Stimulated activated CD4-positive, alpha-beta T cell treated with anti-CD3 and anti-CD28 coated beads, TNF-alpha, amount 100 ng/mL, for 4 hours (primary cell): ENCODE measurements at regions not wholly inside any gene's neighbourhood (a gene's known extent, or its start where the extent isn't known, plus 50 kb on each side); places are given as distances from the start of the nearest gene placed in this dataset.
A peak's percentile ranks its signal among the peaks of the same experiment; 100 is the strongest.
"Not testable (repeated sequence)": the region's sequence is repeated elsewhere in the genome, so short reads cannot be mapped to it uniquely, and the experiment has no call there.

ENCODE experiments used
- DNase-seq, 3 experiments: peaks; one replicate each; pipeline ENCODE4 v3.0.0-alpha.2; 2020; ENCODE audit warnings: low read depth in 3 of 3

DNA sequence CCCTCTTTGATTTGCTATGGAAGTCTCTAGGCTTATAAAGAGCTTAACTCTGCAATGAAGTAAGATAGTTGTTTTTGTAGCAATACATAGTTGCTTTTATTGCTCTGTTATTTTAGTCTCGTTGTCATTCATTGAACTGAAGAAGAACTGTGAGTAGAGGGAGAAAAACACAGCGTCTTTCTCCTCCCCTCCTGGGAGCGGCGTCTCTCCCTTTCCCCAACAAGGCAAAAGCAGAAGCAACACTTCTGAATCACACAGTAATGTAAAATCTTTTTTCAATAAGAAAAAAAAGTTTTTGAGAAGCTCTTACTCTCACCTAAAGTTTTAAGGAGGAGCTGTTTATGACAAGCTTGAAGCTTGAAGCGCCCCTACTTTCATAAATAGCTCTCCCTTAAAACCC lies 119.3 kb upstream of the SLC7A14 start:
- DNase-seq: no peak

- no peak for DNase-seq
These were observed 117.3 kb upstream of the SLC7A14 start for GRCh38 chr3:170703121-170703588.

- no peak for DNase-seq
These were observed 116.1 kb upstream of the SLC7A14 start for GRCh38 chr3:170701696-170702678.

- no peak for DNase-seq
These were observed 114.2 kb upstream of the SLC7A14 start for GRCh38 chr3:170700054-170700404.

DNA sequence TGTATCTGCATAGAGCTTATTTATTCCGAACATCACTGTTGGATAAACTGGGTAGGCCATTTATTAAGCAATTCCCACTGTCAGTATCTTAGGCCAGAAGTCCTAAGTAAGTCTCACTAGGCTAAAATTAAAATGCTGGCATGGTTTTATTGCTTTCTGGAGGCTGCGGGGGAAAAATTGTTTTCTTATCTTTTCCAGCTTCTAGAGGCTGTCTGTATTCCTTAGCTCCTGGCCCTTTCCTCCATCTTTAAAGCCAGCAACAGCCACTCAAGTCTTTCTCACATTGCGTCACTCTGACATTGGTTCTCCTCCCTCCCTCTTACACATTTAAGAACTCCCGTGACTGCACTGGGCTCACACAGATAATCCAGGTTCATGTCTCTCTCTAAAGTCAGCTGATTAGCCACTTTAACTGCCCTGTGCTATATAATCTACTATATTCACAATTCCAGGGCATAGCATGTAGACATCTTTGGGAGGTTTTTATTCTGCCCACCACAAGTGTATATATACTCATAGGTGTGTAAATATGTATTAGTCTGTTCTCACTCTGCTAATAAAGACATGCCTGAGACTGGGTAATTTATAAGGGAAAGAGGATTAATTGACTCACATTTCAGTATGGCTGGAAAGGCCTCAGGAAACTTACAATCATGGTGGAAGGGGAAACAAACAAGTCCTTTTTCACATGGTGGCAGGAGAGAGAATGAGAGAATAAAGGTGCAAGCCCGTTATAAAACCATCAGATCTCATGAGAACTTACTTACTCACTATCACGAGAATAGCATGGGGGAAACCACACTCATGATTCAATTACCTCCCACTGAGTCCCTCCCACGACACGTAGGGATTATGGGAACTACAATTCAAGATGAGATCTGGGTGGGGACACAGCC lies 113.5 kb upstream of the SLC7A14 start:
- DNase-seq: no peak

DNA sequence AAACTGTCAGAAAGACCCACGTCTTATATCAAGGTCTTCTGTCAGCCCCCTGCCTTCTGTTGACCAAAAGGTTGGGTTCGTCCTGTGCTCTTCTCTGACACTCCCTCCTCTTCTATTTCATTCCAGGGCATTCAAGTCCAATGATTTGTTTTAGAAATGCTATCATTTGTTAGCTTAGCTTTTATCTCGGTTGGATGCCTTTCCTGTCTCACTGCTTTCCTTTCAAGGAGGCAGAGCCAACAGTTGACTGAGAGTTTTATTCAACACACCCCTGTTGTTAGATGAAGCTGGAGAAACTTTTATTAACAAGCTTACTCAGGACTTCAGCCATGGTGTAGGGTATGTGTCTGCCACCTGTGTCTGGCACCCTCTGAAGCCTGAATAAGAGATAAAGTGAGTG lies 112.0 kb upstream of the SLC7A14 start:
- DNase-seq: no peak

DNA sequence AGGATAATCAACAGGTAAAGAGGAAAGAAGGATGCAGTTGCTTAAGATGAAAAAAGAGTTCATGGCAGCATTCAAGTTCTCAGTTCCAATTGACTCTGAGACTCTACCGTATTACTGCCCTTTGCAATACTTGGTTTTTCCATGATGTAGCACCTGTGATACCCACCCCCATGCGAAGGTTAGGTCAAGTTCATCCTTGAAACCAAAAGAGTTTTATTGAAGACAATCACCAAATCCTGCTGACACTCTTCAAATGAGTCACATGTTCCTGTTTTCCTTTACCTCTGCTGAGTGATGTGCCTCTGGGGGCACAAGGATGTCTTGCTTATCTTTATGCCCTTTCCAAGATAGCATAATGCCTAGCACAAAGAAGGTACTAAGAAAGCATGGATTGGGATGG lies 111.3 kb upstream of the SLC7A14 start:
- no peak for DNase-seq

DNA sequence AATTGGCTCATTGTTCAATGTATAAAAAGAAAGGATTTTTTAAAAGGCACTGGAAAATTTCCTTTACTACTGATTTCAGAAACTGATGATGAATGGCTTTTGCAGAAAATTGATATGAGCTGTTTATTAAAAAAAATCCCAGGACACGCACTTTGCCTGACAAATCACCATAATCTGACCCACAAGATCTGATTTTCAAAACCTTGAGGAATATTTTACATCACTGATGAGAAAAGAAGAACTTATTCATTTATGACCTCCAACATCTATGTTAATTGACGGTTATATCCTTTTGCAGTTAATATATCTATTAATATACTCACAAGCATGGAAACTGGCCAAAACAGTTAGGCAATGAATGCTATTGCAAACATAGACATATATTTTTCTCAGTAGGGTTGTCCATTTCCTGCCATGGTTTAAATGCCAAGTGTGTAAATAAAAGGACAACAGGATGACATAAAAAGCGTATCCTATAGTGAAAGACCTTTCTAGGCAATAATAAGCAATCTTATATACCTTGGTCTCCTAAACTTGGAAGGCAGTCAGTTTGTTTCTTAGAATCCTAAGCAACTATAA lies 109.7 kb upstream of the SLC7A14 start:
- DNase-seq: no peak

DNA sequence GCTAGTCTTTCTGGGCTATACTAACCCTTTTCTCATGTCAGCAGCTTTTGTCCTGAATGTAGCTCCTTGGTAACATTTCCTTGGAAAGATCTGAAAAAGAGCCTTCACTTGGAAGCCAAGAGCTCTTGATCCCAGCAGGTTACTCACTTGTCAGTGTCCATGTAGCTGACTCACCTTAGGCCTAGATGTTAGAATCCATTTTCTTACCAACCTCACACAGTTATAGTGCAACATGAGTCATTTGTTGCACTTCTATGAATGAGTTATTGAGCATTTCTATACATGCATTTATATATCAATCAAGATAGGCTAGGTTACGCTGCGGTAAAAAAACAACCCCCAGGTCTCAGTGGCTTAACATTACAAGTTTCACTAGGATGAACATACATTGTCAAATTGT lies 106.8 kb upstream of the SLC7A14 start:
- DNase-seq: no peak

GRCh38 chr3:170690661-170690981 lies 104.7 kb upstream of the SLC7A14 start:
- no peak for DNase-seq

GRCh38 chr3:170689893-170690660 lies 104.2 kb upstream of the SLC7A14 start:
- DNase-seq: peak in 2 of 3 experiments; percentile 1 to 15

- no peak for DNase-seq
These were observed 103.5 kb upstream of the SLC7A14 start for GRCh38 chr3:170689296-170689829.

DNA sequence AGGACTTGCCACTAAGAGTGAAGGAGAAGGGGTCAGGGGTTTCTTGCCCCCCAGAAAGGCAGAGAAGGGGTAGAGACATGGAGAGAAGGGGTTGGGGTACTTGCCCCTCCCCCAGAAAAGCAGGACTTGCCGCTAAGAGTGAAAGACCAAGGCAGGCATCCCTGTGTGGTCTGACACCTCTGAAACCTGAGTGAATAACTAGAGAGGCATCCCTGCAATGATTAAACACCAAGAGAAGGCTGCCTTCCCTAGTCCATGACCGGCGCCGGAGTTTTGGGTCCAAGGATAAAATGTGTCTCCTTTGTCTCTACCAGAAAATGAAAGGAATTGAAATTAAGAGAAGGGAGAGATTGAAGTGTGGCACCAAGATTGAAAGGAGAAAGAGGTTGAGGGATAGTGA lies 102.3 kb upstream of the SLC7A14 start:
- not testable (repeated sequence) for DNase-seq

DNA sequence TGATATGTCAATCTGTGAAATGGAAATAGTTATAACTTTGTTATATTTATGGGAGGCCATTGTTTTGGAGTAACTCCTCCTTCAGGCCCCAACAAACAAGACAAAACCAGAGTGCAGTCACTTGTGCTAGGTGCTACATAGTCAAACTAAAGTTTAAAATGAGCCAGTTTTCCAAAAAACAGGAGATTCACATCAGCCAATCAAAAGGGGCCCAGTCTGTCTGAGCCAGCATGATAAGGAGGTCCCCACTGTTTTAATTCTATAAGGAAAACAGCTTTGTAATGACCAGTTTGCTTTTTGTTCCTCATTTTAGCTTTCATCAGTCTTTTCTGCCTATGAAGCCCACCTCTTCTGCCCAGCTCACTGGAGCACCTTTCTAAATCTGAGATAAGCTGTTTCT lies 94.7 kb upstream of the SLC7A14 start:
- DNase-seq: no peak

GRCh38 chr3:170679190-170679589 lies 93.3 kb upstream of the SLC7A14 start:
- DNase-seq: no peak

DNA sequence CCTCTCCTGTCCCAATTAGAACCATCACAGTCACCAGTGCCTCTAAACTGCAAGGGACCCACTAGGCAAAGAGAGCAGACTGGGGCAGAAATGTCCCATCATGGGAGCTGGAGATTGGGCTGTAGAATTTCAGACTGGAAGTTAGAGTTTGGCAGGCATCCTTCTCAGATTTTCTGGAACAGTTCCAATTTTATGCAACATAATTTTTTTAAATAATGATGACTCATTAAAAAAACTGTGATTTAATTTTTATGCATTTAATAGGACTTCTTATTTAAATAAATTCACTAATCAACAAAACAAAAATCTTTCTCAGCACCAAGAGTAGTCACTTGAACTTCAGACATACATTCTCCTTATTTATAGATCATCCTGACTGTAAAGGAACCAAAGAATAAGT lies 84.6 kb upstream of the SLC7A14 start:
- no peak for DNase-seq

GRCh38 chr3:170662986-170663385 lies 77.1 kb upstream of the SLC7A14 start:
- DNase-seq: not testable (repeated sequence)

DNA sequence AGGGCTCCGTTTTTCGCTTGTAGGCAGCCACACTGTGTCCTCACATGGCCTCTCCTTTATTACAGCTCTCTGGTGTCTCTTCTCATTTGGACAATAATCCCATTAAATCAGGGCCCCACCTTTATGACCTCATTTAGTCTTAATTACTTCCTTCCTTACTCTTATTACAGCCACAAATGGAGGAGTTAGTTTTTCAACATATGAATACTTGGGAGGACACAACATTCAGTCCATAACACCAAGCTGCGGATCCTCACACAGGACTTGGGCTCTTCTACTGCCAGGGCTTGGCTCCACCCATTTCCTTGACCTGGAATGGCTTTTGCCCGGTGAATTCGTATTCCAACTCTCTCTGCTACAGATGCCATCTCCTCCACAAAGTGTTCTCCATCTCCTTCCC lies 74.3 kb upstream of the SLC7A14 start:
- no peak for DNase-seq

GRCh38 chr3:170657312-170657711 lies 71.4 kb upstream of the SLC7A14 start:
- DNase-seq: no peak

GRCh38 chr3:170656284-170656683 lies 70.4 kb upstream of the SLC7A14 start:
- DNase-seq: no peak

GRCh38 chr3:170653801-170654200 lies 67.9 kb upstream of the SLC7A14 start:
- DNase-seq: no peak
